ENCODE measurements at regions not wholly inside any gene's neighbourhood (a gene's known extent, or its start where the extent isn't known, plus 50 kb on each side); places are given as distances from the start of the nearest gene placed in this dataset.

DNA sequence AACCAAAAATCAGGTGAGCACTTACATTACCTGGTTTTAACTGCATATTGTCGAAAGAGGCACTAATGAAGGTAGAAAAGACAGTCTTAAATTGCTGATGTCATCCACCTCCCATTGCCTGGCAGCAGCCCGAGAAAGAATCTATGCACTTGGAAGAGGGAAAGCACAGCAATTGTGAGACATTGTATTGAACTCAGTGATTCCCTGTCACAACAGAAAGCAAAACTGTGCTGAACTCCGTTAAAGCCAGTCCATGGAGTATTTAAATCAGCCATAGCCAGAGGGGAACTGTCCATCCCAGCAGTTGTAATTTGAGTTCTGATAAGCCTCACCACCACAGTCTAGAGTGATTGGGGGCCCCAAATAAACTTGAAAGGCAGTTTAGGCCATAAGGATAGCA lies 466.6 kb upstream of the PCDH9 start:
- H3K4me1 ChIP-seq (replicated peaks in 1 of 2; ENCODE audit: control insufficient read depth in 2 of 2, insufficient read depth in 2 of 2, low read length in 2 of 2), result no peaks in the 10 kb centered on the region
- H3K4me2 ChIP-seq (ENCODE audit: insufficient read depth, low read length), result no peak overlapping the region
- H3K4me3 ChIP-seq, result no peak overlapping the region
- no peaks in the 10 kb centered on the region for H4K20me1 ChIP-seq (replicated peaks; ENCODE audit: control insufficient read depth, insufficient read depth, low read length)
- H3K9me3 ChIP-seq (replicated peaks; ENCODE audit: control insufficient read depth, insufficient read depth, low read depth, low read length), result 0 out of 2 replicates have a peak, but pooled peaks cover 2% of the 10 kb centered on the region
- FAIRE-seq (no peak), DNase-seq (ENCODE audit: extremely low read depth in 1 of 4, low spot score in 3 of 4) (no peak), ATAC-seq (no peak)
- WGBS (ENCODE audit: insufficient coverage, low coverage, missing lambda C conversion rate), result 0% methylated on average over 3 of the region's 3 CpGs
- ChIA-PET CTCF (ENCODE audit: low intra/inter-chr PET ratio) (no interaction called here), POLR2A (no interaction called here)
- H3K79me2 ChIP-seq (ENCODE audit: control insufficient read depth, insufficient read depth, low read length), result no peaks in the 10 kb centered on the region
- TF ChIP-seq ZNF282 (CRISPR knock-in tag; IDR thresholded peaks at IDR 0.05) (no peak), TAF7 (tag; IDR thresholded peaks at IDR 0.05) (no peak), LCOR (CRISPR knock-in tag; IDR thresholded peaks at IDR 0.05) (no peak), ARNT (IDR thresholded peaks at IDR 0.05) (no peak), NCOA4 (IDR thresholded peaks at IDR 0.05; ENCODE audit: partially characterized antibody) (no peak), WHSC1 (IDR thresholded peaks at IDR 0.05; ENCODE audit: low read length) (no peak)
- TF ChIP-seq, protein P1, sequence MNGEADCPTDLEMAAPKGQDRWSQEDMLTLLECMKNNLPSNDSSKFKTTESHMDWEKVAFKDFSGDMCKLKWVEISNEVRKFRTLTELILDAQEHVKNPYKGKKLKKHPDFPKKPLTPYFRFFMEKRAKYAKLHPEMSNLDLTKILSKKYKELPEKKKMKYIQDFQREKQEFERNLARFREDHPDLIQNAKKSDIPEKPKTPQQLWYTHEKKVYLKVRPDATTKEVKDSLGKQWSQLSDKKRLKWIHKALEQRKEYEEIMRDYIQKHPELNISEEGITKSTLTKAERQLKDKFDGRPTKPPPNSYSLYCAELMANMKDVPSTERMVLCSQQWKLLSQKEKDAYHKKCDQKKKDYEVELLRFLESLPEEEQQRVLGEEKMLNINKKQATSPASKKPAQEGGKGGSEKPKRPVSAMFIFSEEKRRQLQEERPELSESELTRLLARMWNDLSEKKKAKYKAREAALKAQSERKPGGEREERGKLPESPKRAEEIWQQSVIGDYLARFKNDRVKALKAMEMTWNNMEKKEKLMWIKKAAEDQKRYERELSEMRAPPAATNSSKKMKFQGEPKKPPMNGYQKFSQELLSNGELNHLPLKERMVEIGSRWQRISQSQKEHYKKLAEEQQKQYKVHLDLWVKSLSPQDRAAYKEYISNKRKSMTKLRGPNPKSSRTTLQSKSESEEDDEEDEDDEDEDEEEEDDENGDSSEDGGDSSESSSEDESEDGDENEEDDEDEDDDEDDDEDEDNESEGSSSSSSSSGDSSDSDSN (IDR thresholded peaks at IDR 0.05; ENCODE audit: borderline replicate concordance in 1 of 2, low read depth in 2 of 2, low read length in 2 of 2), result no peak
- intact Hi-C loops (cut with micrococcal nuclease), result no loop called here
- no peaks in the 10 kb centered on the region for H3K27me3 ChIP-seq (ENCODE audit: control insufficient read depth in 2 of 2, insufficient read depth in 2 of 2, low read length in 2 of 2)
- no peak overlapping the region for H3K9ac ChIP-seq (ENCODE audit: insufficient read depth in 1 of 2, low read depth in 2 of 2, low read length in 2 of 2)
- H3K9me1 ChIP-seq (ENCODE audit: control insufficient read depth, insufficient read depth, low read length), result no peaks in the 10 kb centered on the region
- in situ Hi-C loops (cut with MboI), result no loop called here
- no peak overlapping the region; the same call in 1 of the 2 replicates for H2AFZ ChIP-seq (ENCODE audit: low read depth, low read length)
- H3K27ac ChIP-seq (ENCODE audit: extremely low read depth, low read depth, low read length), result no peak overlapping the region
- H3K36me3 ChIP-seq (ENCODE audit: control insufficient read depth, insufficient read depth, low read length), result no peaks in the 10 kb centered on the region
- BruUV-seq (replicated peaks), result no TSS peak

Data from K562 (cell line).